ENCODE measurements at regions not wholly inside any gene's neighbourhood (a gene's known extent, or its start where the extent isn't known, plus 50 kb on each side); places are given as distances from the start of the nearest gene placed in this dataset.
"Not testable (repeated sequence)": the region's sequence is repeated elsewhere in the genome, so short reads cannot be mapped to it uniquely, and the experiment has no call there.

GRCh38 chr9:82134010-82134409, 145.4 kb downstream of the SPATA31D1 start:
- H3K27me3 Mint-ChIP-seq (ENCODE audit: low read depth): peaks cover 7% of the 10 kb centered on the region
- H3K27ac Mint-ChIP-seq: no peak overlapping the region
- H3K9me3 Mint-ChIP-seq: peaks cover 9% of the 10 kb centered on the region
- TF ChIP-seq CTCF (IDR thresholded peaks at IDR 0.05; ENCODE audit: unreplicated experiment in 3 of 3): no peak
- no peaks in the 10 kb centered on the region for H3K36me3 Mint-ChIP-seq (ENCODE audit: low read depth)
- H3K4me1 Mint-ChIP-seq: no peaks in the 10 kb centered on the region
- H3K4me3 Mint-ChIP-seq: no peak overlapping the region

- Mint-ChIP-seq H3K9me3 (peaks cover 9% of the 10 kb centered on the region), H3K27ac (no peak overlapping the region), H3K4me1 (no peaks in the 10 kb centered on the region), H3K36me3 (ENCODE audit: low read depth) (no peaks in the 10 kb centered on the region), H3K4me3 (no peak overlapping the region), H3K27me3 (ENCODE audit: low read depth) (peaks cover 7% of the 10 kb centered on the region)
- TF ChIP-seq CTCF (IDR thresholded peaks at IDR 0.05; ENCODE audit: unreplicated experiment in 3 of 3): no peak
These were observed 146.5 kb downstream of the SPATA31D1 start for GRCh38 chr9:82135106-82135505.

GRCh38 chr9:82138081-82138480, 149.5 kb downstream of the SPATA31D1 start:
- H3K36me3 Mint-ChIP-seq (ENCODE audit: low read depth); H3K9me3 Mint-ChIP-seq; H3K4me3 Mint-ChIP-seq; H3K27ac Mint-ChIP-seq; H3K27me3 Mint-ChIP-seq (ENCODE audit: low read depth); H3K4me1 Mint-ChIP-seq: not testable (repeated sequence)

GRCh38 chr9:82140471-82140870, 151.9 kb downstream of the SPATA31D1 start:
- Mint-ChIP-seq H3K9me3 (peaks cover 9% of the 10 kb centered on the region), H3K27me3 (ENCODE audit: low read depth) (peaks cover 10% of the 10 kb centered on the region), H3K4me3 (no peak overlapping the region), H3K36me3 (ENCODE audit: low read depth) (no peaks in the 10 kb centered on the region), H3K27ac (no peak overlapping the region), H3K4me1 (no peaks in the 10 kb centered on the region)
- TF ChIP-seq CTCF (IDR thresholded peaks at IDR 0.05; ENCODE audit: unreplicated experiment in 3 of 3): no peak

- peaks cover 20% of the 10 kb centered on the region for H3K4me1 Mint-ChIP-seq
- no peaks in the 10 kb centered on the region for H3K36me3 Mint-ChIP-seq (ENCODE audit: low read depth)
- no peak for TF ChIP-seq CTCF (IDR thresholded peaks at IDR 0.05; ENCODE audit: unreplicated experiment in 3 of 3)
- no peak overlapping the region for H3K27ac Mint-ChIP-seq
- H3K4me3 Mint-ChIP-seq: no peak overlapping the region
- H3K27me3 Mint-ChIP-seq (ENCODE audit: low read depth): peaks cover 10% of the 10 kb centered on the region
- no peaks in the 10 kb centered on the region for H3K9me3 Mint-ChIP-seq
These were observed 156.2 kb downstream of the SPATA31D1 start for GRCh38 chr9:82144803-82145202.

- H3K27me3 Mint-ChIP-seq (ENCODE audit: low read depth): peaks cover 5% of the 10 kb centered on the region
- no peak for TF ChIP-seq CTCF (IDR thresholded peaks at IDR 0.05; ENCODE audit: unreplicated experiment in 3 of 3)
- H3K36me3 Mint-ChIP-seq (ENCODE audit: low read depth): no peaks in the 10 kb centered on the region
These were observed 158.1 kb downstream of the SPATA31D1 start for GRCh38 chr9:82146677-82147076.

More at GRCh38 chr9:82146677-82147076, 158.1 kb downstream of the SPATA31D1 start:
- Mint-ChIP-seq H3K4me3 (no peak overlapping the region), H3K4me1 (peaks cover 31% of the 10 kb centered on the region), H3K27ac (peak overlapping the region in 1 of 3 experiments; percentile 32), H3K9me3 (no peaks in the 10 kb centered on the region)

Measured in nephron (organoid).